ENCODE measurements at regions not wholly inside any gene's neighbourhood (a gene's known extent, or its start where the extent isn't known, plus 50 kb on each side); places are given as distances from the start of the nearest gene placed in this dataset.

DNA sequence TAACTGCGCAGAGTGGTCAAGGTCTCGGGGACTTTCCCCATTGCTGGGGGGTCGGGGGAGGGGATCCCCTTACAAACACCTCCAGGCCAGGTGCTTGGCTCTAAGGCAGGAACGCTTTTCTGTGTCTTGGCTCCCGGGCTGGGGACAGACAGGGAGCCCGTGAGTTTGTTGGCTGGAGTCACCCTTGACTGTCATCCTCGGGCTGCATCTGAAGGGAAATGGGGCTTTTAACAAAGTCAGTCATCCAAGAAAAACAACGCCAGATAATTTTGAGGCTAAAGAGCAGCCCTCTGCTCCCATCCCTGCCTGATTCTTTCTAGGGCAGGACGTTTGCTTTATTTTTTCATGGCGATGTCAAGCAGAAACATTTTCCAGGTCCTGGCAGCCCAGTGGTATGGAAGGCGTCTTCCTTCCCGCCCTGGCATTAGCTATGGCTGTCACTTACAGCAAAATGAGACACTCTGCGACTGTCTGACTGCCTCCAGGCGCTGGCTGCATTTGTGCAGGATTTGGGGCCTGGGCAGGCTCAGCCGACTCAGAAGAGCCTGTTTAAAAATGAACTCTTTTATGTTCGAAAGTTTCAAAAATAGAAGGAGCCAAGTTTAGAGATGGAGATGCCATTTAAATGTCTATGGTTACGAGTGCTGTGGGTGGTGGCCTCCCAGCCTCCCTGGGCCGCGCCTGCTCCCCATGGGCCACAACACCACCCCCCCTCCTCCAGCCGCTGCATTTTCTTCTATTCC, 54.7 kb upstream of the TNS3 start:
- no peak overlapping the region for H3K27ac ChIP-seq
- 20 to 46% (median 32%) methylated on average over 20 of the region's 20 CpGs for WGBS, 3 donors
- H3K27me3 ChIP-seq (ENCODE audit: insufficient read depth in 3 of 3, low read length in 2 of 3) = no peaks in the 10 kb centered on the region
- DNase-seq = no peak
- no peak overlapping the region for H3K4me3 ChIP-seq
- TF ChIP-seq CTCF (IDR thresholded peaks at IDR 0.05) = no peak
- peaks cover 9% of the 10 kb centered on the region for H3K4me1 ChIP-seq
- ATAC-seq = peak in 2 of 4 donors; percentile 29 to 34
- no peaks in the 10 kb centered on the region for H3K9me3 ChIP-seq
- H3K36me3 ChIP-seq (ENCODE audit: insufficient read depth in 1 of 2, low read depth in 1 of 2) = no peaks in the 10 kb centered on the region
- intact Hi-C loops (cut with DNase I) = no loop called here

DNA sequence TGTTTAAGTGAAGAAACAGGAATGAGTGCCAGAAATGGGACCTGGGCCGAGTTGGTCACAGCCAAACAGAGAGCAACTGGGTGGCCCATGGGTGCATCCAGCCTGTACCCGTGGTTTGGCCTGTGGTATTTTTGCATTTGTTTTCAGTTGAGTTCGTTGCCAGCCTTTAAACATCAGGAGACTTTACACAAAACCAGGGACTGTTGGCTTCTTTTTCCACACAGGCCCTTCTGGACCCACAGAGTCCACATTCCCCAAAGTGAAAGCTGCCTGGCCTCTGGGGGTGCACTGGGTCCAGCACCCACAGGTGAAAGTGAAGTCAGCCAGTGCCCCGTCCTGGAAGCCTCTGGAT, 54.1 kb upstream of the TNS3 start:
- 19 to 55% (median 30%) methylated on average over 4 of the region's 4 CpGs for WGBS, 3 donors
- Histone ChIP-seq H3K4me1 (peaks cover 9% of the 10 kb centered on the region), H3K27ac (no peak overlapping the region), H3K9me3 (no peaks in the 10 kb centered on the region), H3K36me3 (ENCODE audit: insufficient read depth in 1 of 2, low read depth in 1 of 2) (no peaks in the 10 kb centered on the region), H3K27me3 (ENCODE audit: insufficient read depth in 3 of 3, low read length in 2 of 3) (no peaks in the 10 kb centered on the region), H3K4me3 (no peak overlapping the region)
- DNase-seq (no peak), ATAC-seq (peak in 2 of 4 donors; percentile 37 to 44)
- intact Hi-C loops (cut with DNase I) = no loop called here
- no peak for TF ChIP-seq CTCF (IDR thresholded peaks at IDR 0.05)

GRCh38 chr7:47635091-47636080, 53.5 kb upstream of the TNS3 start:
- ATAC-seq (peak; percentile 44 to 75 (median 66)), DNase-seq (no peak)
- intact Hi-C loops (cut with DNase I) = no loop called here
- 40 to 62% (median 41%) methylated on average over 25 of the region's 25 CpGs for WGBS, 3 donors
- Histone ChIP-seq H3K4me3 (no peak overlapping the region), H3K9me3 (no peaks in the 10 kb centered on the region), H3K36me3 (ENCODE audit: insufficient read depth in 1 of 2, low read depth in 1 of 2) (no peaks in the 10 kb centered on the region), H3K4me1 (peaks cover 9% of the 10 kb centered on the region), H3K27me3 (ENCODE audit: insufficient read depth in 3 of 3, low read length in 2 of 3) (no peaks in the 10 kb centered on the region), H3K27ac (no peak overlapping the region)
- TF ChIP-seq CTCF (IDR thresholded peaks at IDR 0.05) = no peak

DNA sequence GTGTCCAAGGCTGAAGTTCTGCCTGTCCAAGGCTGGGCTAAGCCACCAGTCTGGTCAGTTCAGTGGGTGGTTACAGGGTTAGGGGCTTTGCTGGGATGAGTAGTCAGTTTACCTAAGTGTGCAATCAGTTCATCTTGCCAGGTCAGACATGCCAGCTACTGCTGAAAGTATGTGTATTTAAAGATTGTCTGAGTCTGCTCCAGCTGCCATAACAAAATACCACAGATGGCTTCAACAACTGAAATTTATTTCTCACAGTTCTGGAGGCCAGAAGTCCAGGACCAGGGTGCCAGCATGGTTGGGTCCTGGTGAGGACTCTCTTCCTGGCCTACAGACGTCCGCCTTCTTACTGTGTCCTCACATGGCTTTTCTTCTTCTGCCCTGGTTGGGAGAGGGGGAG, 52.4 kb upstream of the TNS3 start:
- ATAC-seq = no peak
- intact Hi-C loops (cut with DNase I) = no loop called here
- H3K27ac ChIP-seq = no peak overlapping the region
- no peaks in the 10 kb centered on the region for H3K27me3 ChIP-seq (ENCODE audit: insufficient read depth in 3 of 3, low read length in 2 of 3)
- H3K4me1 ChIP-seq = peaks cover 9% of the 10 kb centered on the region
- no peak for TF ChIP-seq CTCF (IDR thresholded peaks at IDR 0.05)
- no peaks in the 10 kb centered on the region for H3K36me3 ChIP-seq (ENCODE audit: insufficient read depth in 1 of 2, low read depth in 1 of 2)
- no peak overlapping the region for H3K4me3 ChIP-seq
- 67 to 71% (median 69%) methylated on average over 2 of the region's 2 CpGs for WGBS, 3 donors
- DNase-seq = no peak
- H3K9me3 ChIP-seq = no peaks in the 10 kb centered on the region

Data from psoas muscle (tissue), 7 donors.